Coronary artery (tissue), 2 donors: ENCODE measurements at regions not wholly inside any gene's neighbourhood (a gene's known extent, or its start where the extent isn't known, plus 50 kb on each side); places are given as distances from the start of the nearest gene placed in this dataset.

ENCODE experiments used
- DNase-seq: peaks from one replicate; pipeline ENCODE4 v3.0.0-alpha.2; 2017; ENCODE audit warnings: low spot score
- H3K27ac ChIP-seq, 2 donors: fragments of 200-600 bp; sonication (generic); one replicate each; pipeline ENCODE4 v1.5.1; 2016 to 2019
- H3K4me3 ChIP-seq: fragments of 200-600 bp; sonication (generic); 2 replicates; pipeline ENCODE4 v1.5.1; 2016; ENCODE audit warnings: mild to moderate bottlenecking, moderate library complexity
- TF ChIP-seq, protein P1 (sequence below): fragments of 200-600 bp; sonication (generic); IDR thresholded peaks from one replicate; pipeline ENCODE4 v1.5.1; 2019; ENCODE audit warnings: antibody characterized with exemption

DNA sequence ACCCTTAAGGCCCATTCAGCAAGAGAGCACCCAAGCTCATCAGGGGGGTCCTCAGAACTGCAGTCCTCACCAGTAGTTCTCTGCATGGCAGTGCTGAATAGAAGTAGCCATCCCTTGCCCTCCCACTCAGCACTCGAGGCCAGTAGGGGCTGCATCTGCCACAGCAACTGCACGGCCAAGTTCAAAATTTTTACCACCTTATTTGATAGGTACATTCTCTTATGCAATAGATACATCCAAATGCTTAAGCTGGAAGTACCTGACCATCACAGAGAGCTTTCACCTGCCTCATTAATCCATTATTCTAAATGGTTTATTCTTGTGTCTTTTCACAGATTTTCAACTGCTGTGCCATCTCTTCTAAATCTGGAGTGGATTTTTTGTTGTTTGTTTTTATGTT lies 1307.4 kb downstream of the SLITRK5 start:
- Histone ChIP-seq H3K27ac (no peak overlapping the region), H3K4me3 (no peak overlapping the region)
- TF ChIP-seq, protein P1, sequence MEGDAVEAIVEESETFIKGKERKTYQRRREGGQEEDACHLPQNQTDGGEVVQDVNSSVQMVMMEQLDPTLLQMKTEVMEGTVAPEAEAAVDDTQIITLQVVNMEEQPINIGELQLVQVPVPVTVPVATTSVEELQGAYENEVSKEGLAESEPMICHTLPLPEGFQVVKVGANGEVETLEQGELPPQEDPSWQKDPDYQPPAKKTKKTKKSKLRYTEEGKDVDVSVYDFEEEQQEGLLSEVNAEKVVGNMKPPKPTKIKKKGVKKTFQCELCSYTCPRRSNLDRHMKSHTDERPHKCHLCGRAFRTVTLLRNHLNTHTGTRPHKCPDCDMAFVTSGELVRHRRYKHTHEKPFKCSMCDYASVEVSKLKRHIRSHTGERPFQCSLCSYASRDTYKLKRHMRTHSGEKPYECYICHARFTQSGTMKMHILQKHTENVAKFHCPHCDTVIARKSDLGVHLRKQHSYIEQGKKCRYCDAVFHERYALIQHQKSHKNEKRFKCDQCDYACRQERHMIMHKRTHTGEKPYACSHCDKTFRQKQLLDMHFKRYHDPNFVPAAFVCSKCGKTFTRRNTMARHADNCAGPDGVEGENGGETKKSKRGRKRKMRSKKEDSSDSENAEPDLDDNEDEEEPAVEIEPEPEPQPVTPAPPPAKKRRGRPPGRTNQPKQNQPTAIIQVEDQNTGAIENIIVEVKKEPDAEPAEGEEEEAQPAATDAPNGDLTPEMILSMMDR, result no peak
- DNase-seq, result no peak

GRCh38 chr13:88979465-88980175 lies 1308.4 kb downstream of the SLITRK5 start:
- DNase-seq, result no peak
- Histone ChIP-seq H3K4me3 (no peak overlapping the region), H3K27ac (no peak overlapping the region)
- TF ChIP-seq, protein P1, result no peak

- TF ChIP-seq, protein P1, result no peak
- Histone ChIP-seq H3K27ac (no peak overlapping the region), H3K4me3 (no peak overlapping the region)
- no peak for DNase-seq
Measured at GRCh38 chr13:89003656-89004055, 1332.5 kb downstream of the SLITRK5 start.

GRCh38 chr13:89011615-89012014 lies 1340.4 kb downstream of the SLITRK5 start:
- no peak overlapping the region for H3K4me3 ChIP-seq
- H3K27ac ChIP-seq, result no peak overlapping the region
- no peak for DNase-seq
- TF ChIP-seq, protein P1, result no peak

- TF ChIP-seq, protein P1, result no peak
Measured at GRCh38 chr13:89027694-89028306, 1356.6 kb downstream of the SLITRK5 start.

GRCh38 chr13:89029062-89029461 lies 1357.9 kb downstream of the SLITRK5 start:
- TF ChIP-seq, protein P1, result no peak
- DNase-seq, result no peak
- H3K27ac ChIP-seq, result no peak overlapping the region
- H3K4me3 ChIP-seq, result no peak overlapping the region

More at GRCh38 chr13:89027694-89028306, 1356.6 kb downstream of the SLITRK5 start:
- H3K4me3 ChIP-seq, result no peak overlapping the region
- no peak for DNase-seq
- no peak overlapping the region for H3K27ac ChIP-seq

- no peak overlapping the region for H3K27ac ChIP-seq
- TF ChIP-seq, protein P1, result no peak
- no peak for DNase-seq
- H3K4me3 ChIP-seq, result no peak overlapping the region
Measured at GRCh38 chr13:89034015-89034414, 1362.8 kb downstream of the SLITRK5 start.
